HG03139 (cell line): ENCODE measurements at regions not wholly inside any gene's neighbourhood (a gene's known extent, or its start where the extent isn't known, plus 50 kb on each side); places are given as distances from the start of the nearest gene placed in this dataset.

ENCODE experiments used
- ATAC-seq: cut with Tn5 transposase; IDR thresholded peaks from one replicate; pipeline ENCODE4 v1.9.1; 2021; ENCODE audit not compliant: unreplicated experiment

DNA sequence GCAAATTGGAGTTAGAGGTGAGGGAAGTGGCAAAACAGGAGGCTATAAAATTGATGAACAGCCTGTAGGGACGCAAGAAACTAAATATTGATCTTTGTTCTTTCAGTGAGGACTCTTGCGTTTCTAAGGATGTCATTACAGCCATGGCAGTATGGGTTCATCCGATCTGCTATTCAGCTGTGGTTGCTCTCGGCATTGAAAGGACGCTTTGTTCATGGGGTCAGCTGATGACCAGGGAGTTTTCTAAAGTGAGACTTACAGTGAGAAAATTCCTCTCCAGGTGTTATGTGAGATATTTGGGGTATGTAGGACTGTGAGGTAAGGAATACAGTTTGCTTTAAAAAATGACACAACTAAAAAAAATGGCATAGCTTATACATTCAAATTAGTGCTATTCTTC, 52.7 kb upstream of the PELI1 start:
- no peak for ATAC-seq

GRCh38 chr2:64201151-64201550, 56.9 kb upstream of the PELI1 start:
- no peak for ATAC-seq

DNA sequence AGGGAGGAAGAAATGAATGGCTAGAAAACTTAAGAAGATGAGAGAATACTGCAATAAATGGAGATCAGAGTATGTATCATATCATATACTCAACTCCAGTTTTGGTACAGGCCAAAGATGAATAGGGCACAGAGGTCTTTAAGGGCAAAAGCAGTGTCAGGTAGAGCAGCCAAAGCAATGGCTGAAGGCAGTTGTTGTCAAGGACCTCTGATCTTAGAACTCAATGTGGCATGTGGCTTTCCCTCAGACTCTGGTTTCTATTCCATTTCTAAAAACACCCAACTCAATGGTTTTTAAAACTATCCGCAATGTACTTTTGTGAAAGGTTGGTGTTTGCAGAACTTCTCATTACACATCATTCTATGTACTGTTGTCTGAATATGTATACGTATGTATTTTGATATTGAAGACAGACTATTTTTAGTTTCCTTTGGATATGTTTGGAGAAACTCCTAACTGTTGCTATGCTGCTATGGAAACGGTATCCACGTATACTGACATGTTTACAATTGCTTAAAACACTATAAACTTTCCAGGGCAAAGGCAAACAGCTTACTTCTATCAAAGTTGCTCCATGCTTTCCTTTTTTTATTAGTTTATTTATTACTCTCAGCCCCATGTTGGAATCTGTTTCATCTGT, 58.1 kb upstream of the PELI1 start:
- no peak for ATAC-seq

GRCh38 chr2:64203131-64203857, 59.1 kb upstream of the PELI1 start:
- no peak for ATAC-seq

GRCh38 chr2:64203858-64204632, 59.8 kb upstream of the PELI1 start:
- ATAC-seq = peak; percentile 59

DNA sequence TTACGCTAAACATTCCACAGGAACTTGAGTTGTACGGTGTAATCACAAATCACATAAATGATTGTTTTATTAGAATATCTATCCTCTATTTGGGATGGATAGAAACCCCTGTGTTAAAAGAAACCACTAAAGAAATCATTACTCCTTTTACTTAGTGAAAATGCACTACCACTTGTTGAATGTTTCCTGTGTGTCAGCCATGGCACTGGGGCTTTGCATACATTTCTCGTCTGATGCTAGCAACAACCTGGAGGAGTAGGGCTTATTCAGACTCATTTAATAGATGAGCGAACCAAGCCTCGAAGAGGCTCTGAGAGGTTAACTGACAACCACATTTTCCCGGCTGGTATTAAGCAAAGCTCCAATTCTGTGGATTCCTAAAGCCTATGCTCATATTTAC, 60.5 kb upstream of the PELI1 start:
- ATAC-seq = no peak

DNA sequence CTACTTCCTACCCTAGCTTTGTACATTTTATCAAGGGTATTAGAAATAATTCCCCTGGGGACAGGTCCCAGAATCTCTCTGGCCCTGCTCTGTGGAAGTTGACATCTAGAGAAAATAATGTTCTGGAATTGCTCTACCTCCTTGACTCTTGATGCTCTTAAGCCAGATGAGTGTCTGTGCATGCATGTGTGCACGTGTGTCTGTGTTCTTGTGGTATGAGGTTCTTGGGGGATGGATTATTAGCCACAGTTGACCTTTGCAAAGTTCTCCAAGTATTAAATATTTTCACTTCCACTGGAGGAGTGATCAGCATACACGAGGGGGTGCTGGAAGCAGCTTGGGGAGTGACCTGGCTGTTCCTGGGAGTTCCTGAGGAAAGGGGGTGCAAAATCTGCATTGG, 61.2 kb upstream of the PELI1 start:
- no peak for ATAC-seq

DNA sequence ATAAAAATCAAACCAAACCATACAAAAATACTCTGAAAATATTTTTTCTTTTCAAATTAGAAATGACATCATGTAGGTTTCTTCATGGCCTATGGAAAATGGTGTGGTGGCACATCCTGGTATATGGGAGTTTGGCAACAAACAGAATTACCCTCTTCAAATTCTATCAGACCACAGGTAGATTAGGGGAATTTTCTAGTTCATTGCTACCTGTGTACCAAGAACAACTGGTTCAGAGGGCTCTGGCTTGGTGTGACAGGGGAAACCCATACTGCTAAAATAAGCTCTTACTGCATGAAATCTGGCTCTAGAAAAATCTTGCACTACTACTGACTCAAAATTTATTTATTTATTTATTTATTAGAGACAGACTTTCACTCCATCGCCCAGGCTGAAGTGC, 63.4 kb upstream of the PELI1 start:
- no peak for ATAC-seq

DNA sequence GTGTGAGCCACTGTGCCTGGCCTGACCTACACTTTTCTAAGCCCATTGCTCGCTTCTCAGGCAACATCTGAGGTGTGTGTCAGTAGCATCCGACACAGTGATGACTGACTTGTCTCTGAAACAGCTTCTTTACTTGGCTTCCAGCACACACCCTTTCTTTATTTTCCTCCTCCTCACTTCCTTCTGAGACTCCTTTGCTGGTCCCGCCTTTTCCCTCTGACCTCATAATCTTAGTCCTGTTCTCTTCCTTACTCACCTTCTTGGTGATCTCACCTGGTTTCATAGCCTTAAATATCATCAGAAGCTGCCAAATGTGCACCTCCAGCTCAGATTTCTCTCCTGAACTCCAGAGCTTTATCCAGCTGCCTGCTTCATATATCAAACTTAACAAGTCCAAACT, 66.6 kb upstream of the PELI1 start:
- ATAC-seq = no peak

DNA sequence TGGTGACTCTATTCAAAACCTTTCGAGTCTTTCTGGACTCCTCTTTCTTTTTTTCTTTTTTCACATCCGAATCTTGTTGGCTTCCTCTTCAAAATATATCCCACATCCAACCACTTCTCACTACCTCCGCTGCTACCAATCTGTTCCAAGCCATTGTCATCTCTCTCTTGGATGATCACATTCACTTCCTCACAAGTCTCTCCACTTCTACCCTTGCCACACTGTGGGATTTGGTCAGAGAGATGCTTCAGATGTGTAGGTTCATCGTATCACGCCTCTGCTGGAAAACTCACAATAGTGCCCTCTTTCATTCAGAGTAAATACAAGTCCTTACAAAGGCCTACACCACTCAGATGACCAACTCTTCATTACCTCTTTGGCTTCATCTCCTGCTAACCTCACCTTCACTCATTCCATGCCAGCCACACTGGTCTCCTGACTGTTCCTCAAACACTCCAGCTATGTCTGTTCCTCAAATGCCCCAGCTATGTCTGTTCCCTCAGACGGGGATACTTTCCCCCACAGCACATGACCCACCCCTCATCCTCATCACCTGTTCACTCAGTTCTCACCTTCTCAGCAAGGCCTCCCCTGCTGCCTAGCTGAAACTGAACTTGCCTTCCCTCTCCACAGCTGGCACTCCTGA, 67.2 kb upstream of the PELI1 start:
- ATAC-seq = no peak

DNA sequence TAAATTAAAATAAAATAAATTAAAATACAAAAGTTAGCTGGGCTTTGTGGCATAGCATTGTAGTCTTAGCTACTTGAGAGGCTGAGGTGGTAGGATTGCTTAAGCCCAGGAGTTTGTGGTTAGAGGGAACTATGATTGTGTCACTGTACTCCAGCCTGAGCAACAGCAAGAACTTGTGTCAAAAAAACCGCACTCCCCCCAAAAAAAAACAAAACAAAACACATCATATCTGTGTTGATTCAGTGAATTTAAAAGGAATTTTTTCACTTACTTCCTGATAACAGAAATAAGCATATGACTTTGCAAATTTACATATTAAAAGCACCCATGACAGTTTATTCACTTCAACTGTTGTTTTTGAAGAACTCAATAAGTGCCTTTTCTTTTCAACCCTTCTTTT, 68.1 kb upstream of the PELI1 start:
- ATAC-seq = no peak

DNA sequence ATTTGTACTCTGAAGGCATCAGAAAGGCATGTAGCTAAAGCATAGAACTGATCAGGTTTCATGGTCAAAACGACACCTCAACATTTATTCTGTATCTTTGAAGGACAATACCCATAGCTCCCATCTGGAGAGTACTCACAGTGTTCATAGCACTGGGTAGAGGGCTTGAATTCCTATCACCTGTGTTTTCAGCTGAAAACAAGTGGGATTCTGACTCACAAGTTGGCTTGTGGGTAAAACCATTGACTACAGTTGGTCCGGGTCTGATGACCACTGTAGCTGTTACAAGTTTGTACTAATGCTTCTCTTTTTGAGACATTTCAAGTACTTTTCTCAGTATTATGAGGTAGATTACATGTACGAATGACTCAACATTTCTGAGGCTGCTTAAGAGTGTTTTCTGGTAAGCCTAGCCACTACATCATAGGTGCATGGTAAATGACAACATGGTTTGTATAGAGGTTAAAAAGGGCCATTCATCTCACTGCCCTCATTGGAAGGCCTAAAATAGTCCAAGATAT, 68.6 kb upstream of the PELI1 start:
- no peak for ATAC-seq

- ATAC-seq = peak; percentile 30
Observed at GRCh38 chr2:64213532-64214275, 69.5 kb upstream of the PELI1 start.

DNA sequence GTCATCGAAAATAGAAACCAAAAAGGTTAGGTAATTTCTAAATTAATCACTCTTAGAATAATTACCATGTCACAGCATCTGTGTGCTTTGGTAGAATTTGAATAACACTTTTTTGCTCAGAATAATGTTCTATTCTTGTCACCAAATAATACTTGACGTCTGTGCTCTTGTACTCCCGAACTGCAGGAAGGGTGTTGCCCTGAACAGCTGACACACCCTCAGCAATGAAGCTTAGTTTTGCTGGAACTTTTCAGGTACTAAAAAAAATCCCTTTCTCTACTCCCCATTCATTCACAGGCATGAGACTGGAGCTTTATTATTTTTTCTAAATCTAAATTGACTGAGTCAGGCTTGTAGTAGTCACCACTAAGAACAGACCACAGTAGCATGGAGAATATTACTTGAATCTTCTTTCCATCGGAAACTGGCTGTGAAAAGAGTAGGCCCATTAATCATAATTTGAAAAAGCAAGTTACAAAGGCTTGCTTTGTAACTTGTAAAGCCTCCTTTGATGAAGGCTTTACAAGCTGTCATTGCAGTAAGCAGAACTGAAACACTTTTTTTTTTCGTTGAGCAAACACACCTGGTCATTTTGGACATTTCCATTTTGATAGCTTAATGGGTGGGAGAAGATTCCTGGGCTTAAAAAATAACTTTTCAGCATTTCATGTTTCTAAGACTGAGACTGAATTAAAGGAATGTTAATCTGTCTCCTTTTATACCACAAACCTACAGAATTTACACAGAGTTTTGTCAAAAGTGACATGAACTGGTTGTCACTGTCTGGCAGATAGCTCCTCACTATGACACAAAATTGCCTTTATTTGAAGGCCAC, 70.3 kb upstream of the PELI1 start:
- ATAC-seq = peak; percentile 50

DNA sequence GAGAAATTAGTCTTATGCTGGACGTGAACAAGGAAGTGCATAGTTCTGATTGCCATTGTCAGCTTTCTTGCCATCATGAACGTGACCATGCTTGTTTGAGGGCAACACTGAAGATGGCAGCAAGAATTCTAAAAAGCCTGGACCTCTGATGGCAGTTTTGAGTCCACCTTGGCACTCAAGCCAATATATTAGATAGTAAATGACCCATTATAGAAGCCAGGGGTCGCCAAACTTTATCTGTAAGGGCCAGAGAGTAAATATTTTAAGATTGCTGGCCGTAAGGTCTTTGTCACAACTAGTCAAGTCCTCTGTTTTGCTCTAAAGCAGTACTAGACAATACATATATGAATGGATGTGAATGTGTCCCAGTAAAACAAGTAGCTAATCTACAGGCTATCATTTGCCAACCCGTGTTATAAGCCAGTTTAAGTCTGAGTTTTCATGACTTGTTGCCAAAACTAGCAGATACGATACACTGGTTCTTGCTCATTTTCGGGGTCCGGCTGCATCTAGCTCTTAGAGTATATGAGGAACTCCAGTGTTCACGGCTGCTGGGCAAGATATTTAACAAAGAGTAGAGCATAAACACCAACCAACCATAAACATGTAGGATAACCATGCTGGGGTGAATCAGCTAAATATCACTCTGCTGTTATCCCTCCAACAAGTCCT, 73.1 kb upstream of the PELI1 start:
- ATAC-seq = no peak

- ATAC-seq = no peak
Observed at GRCh38 chr2:64218137-64218802, 74.0 kb upstream of the PELI1 start.

GRCh38 chr2:64219149-64219548, 74.9 kb upstream of the PELI1 start:
- no peak for ATAC-seq

- no peak for ATAC-seq
Observed at GRCh38 chr2:64220265-64220664, 76.0 kb upstream of the PELI1 start.
